ENCODE measurements at regions not wholly inside any gene's neighbourhood (a gene's known extent, or its start where the extent isn't known, plus 50 kb on each side); places are given as distances from the start of the nearest gene placed in this dataset.

DNA sequence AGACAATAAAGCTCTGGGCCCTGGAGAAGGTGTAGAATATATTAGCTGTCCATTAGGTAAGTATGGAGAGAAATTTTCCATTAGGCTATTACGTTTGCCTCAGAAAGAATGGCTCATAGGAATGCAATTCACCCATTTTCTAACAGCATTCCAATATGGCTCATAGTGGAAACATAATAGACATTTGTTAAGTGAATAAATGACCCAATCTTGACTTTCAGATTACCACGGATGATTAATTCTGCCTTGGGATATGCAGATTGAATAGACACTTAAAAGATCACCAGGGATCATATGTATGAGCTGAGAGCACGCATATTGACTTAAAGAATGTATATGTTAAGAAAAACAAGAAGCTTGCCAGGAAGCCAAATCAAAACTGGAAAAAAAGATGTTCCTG, 209.1 kb upstream of the CDYL start:
- no peak for DNase-seq (ENCODE audit: low read depth, low spot score)
- TF ChIP-seq SIN3A (IDR thresholded peaks at IDR 0.05; ENCODE audit: borderline replicate concordance, insufficient read depth, low read depth, low read length), result no peak
- TF ChIP-seq, protein P1, sequence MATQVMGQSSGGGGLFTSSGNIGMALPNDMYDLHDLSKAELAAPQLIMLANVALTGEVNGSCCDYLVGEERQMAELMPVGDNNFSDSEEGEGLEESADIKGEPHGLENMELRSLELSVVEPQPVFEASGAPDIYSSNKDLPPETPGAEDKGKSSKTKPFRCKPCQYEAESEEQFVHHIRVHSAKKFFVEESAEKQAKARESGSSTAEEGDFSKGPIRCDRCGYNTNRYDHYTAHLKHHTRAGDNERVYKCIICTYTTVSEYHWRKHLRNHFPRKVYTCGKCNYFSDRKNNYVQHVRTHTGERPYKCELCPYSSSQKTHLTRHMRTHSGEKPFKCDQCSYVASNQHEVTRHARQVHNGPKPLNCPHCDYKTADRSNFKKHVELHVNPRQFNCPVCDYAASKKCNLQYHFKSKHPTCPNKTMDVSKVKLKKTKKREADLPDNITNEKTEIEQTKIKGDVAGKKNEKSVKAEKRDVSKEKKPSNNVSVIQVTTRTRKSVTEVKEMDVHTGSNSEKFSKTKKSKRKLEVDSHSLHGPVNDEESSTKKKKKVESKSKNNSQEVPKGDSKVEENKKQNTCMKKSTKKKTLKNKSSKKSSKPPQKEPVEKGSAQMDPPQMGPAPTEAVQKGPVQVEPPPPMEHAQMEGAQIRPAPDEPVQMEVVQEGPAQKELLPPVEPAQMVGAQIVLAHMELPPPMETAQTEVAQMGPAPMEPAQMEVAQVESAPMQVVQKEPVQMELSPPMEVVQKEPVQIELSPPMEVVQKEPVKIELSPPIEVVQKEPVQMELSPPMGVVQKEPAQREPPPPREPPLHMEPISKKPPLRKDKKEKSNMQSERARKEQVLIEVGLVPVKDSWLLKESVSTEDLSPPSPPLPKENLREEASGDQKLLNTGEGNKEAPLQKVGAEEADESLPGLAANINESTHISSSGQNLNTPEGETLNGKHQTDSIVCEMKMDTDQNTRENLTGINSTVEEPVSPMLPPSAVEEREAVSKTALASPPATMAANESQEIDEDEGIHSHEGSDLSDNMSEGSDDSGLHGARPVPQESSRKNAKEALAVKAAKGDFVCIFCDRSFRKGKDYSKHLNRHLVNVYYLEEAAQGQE (IDR thresholded peaks at IDR 0.05; ENCODE audit: insufficient read depth in 1 of 2, low read depth in 2 of 2, low read length in 1 of 2), result no peak
- TF ChIP-seq POLR2AphosphoS5 (IDR thresholded peaks at IDR 0.05; ENCODE audit: low read depth, low read length), result no peak
- TF ChIP-seq TCF7L2 (IDR thresholded peaks at IDR 0.05; ENCODE audit: low read depth, low read length), result no peak
- TF ChIP-seq, protein P2, sequence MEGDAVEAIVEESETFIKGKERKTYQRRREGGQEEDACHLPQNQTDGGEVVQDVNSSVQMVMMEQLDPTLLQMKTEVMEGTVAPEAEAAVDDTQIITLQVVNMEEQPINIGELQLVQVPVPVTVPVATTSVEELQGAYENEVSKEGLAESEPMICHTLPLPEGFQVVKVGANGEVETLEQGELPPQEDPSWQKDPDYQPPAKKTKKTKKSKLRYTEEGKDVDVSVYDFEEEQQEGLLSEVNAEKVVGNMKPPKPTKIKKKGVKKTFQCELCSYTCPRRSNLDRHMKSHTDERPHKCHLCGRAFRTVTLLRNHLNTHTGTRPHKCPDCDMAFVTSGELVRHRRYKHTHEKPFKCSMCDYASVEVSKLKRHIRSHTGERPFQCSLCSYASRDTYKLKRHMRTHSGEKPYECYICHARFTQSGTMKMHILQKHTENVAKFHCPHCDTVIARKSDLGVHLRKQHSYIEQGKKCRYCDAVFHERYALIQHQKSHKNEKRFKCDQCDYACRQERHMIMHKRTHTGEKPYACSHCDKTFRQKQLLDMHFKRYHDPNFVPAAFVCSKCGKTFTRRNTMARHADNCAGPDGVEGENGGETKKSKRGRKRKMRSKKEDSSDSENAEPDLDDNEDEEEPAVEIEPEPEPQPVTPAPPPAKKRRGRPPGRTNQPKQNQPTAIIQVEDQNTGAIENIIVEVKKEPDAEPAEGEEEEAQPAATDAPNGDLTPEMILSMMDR (IDR thresholded peaks at IDR 0.05), result no peak

DNA sequence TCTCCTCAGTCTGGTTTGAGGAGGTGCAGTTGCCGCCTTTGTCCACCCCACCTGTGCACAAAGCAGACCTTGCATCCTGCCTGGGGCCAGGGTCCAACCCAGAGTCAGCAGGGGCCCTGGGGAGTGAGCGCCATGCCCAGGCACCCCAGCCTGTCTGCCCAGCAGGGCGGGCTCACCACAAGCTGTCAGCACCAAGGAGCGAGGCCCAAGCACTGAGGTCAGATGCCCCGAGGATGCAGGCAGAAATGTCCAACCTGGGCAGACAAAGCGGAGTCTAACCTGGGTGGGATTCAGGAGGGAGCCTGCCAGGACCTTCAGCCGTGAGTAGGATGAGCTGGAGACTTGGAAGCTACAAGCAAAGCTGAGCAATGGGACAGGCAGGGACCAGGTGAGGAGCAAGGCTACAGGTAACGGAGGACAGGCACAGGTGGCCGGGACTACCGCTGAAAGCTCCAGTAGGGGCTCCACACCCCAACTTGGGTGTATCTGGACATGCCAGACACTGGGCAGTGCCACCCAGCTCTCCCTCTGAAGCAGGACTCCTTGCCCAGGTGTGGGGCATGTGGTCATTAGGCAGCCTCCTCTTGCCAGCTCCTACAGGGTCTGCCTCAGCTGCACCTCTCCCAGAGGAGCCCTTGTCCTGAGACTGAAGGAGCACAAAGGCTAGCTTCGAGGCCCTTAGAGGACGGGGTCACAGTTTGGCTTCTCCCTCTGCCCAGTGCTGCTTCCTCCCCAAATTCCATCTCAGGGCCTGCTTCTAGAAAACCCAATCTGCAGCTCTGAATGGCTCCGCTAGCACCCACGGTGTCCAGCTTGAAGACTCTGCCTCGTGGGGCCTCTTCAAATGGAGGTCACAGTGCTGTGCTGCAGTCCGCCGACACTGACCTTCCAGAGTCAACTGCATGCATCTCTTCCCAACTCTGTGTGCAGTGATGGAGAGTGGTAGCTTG, 210.6 kb upstream of the CDYL start:
- DNase-seq (ENCODE audit: low read depth, low spot score), result no peak
- in situ Hi-C loops (cut with HindIII; ENCODE audit: low pct_unique_long_range_greater_than_20kb, low sequenced_read_pairs) (no loop called here), intact Hi-C loops (cut with micrococcal nuclease; ENCODE audit: unreplicated experiment) (no loop called here)
- no peaks in the 10 kb centered on the region for H3K4me1 ChIP-seq (ENCODE audit: control insufficient read depth, insufficient read depth, low read length)
- CTCF ChIA-PET, result no interaction called here
- H3K27ac ChIP-seq (ENCODE audit: low read length), result no peak overlapping the region
- no TSS peak for BruUV-seq (replicated peaks)
- H3K27me3 ChIP-seq (ENCODE audit: control insufficient read depth, insufficient read depth, low read length), result no peaks in the 10 kb centered on the region
- no peaks in the 10 kb centered on the region for H3K36me3 ChIP-seq (ENCODE audit: control insufficient read depth, insufficient read depth, low read length)
- no peak overlapping the region for H3K4me3 ChIP-seq (ENCODE audit: low read depth in 2 of 2, low read length in 2 of 2)
- H3K9me3 ChIP-seq (ENCODE audit: control insufficient read depth, insufficient read depth, low read depth, low read length), result no peaks in the 10 kb centered on the region
- ATAC-seq, result no peak
- POLR2A ChIA-PET, result no interaction called here
- TF ChIP-seq POLR2AphosphoS5 (IDR thresholded peaks at IDR 0.05; ENCODE audit: low read depth, low read length) (no peak), TCF7L2 (IDR thresholded peaks at IDR 0.05; ENCODE audit: low read depth, low read length) (no peak), SIN3A (IDR thresholded peaks at IDR 0.05; ENCODE audit: borderline replicate concordance, insufficient read depth, low read depth, low read length) (no peak)
- TF ChIP-seq, protein P1 (IDR thresholded peaks at IDR 0.05; ENCODE audit: insufficient read depth in 1 of 2, low read depth in 2 of 2, low read length in 1 of 2), result no peak
- TF ChIP-seq, protein P2 (IDR thresholded peaks at IDR 0.05), result no peak

More for the DNA sequence above, 209.1 kb upstream of the CDYL start:
- H3K36me3 ChIP-seq (ENCODE audit: control insufficient read depth, insufficient read depth, low read length), result no peaks in the 10 kb centered on the region
- H3K4me3 ChIP-seq (ENCODE audit: low read depth in 2 of 2, low read length in 2 of 2), result no peak overlapping the region
- no peaks in the 10 kb centered on the region for H3K4me1 ChIP-seq (ENCODE audit: control insufficient read depth, insufficient read depth, low read length)
- ChIA-PET POLR2A (no interaction called here), CTCF (no interaction called here)
- no TSS peak for BruUV-seq (replicated peaks)
- intact Hi-C loops (cut with micrococcal nuclease; ENCODE audit: unreplicated experiment) (no loop called here), in situ Hi-C loops (cut with HindIII; ENCODE audit: low pct_unique_long_range_greater_than_20kb, low sequenced_read_pairs) (no loop called here)
- H3K27me3 ChIP-seq (ENCODE audit: control insufficient read depth, insufficient read depth, low read length), result no peaks in the 10 kb centered on the region
- ATAC-seq, result no peak
- H3K27ac ChIP-seq (ENCODE audit: low read length), result no peak overlapping the region
- H3K9me3 ChIP-seq (ENCODE audit: control insufficient read depth, insufficient read depth, low read depth, low read length), result peaks cover 11% of the 10 kb centered on the region; the same call in 1 of the 2 replicates

Data from Panc1 (cell line).